ENCODE measurements at regions not wholly inside any gene's neighbourhood (a gene's known extent, or its start where the extent isn't known, plus 50 kb on each side); places are given as distances from the start of the nearest gene placed in this dataset.

- TF ChIP-seq, protein P1, sequence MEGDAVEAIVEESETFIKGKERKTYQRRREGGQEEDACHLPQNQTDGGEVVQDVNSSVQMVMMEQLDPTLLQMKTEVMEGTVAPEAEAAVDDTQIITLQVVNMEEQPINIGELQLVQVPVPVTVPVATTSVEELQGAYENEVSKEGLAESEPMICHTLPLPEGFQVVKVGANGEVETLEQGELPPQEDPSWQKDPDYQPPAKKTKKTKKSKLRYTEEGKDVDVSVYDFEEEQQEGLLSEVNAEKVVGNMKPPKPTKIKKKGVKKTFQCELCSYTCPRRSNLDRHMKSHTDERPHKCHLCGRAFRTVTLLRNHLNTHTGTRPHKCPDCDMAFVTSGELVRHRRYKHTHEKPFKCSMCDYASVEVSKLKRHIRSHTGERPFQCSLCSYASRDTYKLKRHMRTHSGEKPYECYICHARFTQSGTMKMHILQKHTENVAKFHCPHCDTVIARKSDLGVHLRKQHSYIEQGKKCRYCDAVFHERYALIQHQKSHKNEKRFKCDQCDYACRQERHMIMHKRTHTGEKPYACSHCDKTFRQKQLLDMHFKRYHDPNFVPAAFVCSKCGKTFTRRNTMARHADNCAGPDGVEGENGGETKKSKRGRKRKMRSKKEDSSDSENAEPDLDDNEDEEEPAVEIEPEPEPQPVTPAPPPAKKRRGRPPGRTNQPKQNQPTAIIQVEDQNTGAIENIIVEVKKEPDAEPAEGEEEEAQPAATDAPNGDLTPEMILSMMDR (IDR thresholded peaks at IDR 0.05; ENCODE audit: low read depth, low read length): no peak
- peak in 1 of 2 donors; percentile 0 for DNase-seq (ENCODE audit: low read depth in 2 of 2)
- no peak overlapping the region for H3K4me3 ChIP-seq (replicated peaks in 1 of 2; ENCODE audit: low read depth in 2 of 2, low read length in 2 of 2)
These were observed 2012.5 kb upstream of the LRRTM1 start for GRCh38 chr2:82317012-82317411.

DNA sequence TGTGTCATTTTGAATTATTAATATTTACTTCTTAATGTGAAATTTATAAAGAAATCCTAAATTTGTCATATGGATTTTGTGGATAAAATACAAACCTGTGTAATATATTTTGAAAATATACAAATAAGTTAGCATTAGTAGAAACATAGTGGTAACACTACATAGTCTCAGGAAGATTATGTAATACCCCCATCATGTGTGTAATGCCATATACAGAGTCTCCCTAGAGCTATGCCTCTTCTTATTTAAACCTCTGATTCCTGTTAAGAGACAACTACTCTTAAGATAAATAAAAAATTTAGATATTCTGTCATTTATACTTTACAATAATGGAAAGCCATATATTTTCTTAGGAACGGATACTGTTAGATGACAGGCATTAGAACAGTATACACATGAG is 2012.0 kb upstream of the LRRTM1 start:
- TF ChIP-seq, protein P1 (IDR thresholded peaks at IDR 0.05; ENCODE audit: low read depth, low read length): no peak
- DNase-seq (ENCODE audit: low read depth in 2 of 2): no peak
- H3K4me3 ChIP-seq (replicated peaks in 1 of 2; ENCODE audit: low read depth in 2 of 2, low read length in 2 of 2): no peak overlapping the region

- TF ChIP-seq, protein P1 (IDR thresholded peaks at IDR 0.05; ENCODE audit: low read depth, low read length): no peak
- no peak overlapping the region for H3K4me3 ChIP-seq (replicated peaks in 1 of 2; ENCODE audit: low read depth in 2 of 2, low read length in 2 of 2)
These were observed 2010.4 kb upstream of the LRRTM1 start for GRCh38 chr2:82314836-82315472.

GRCh38 chr2:82307511-82307910 is 2003.0 kb upstream of the LRRTM1 start:
- TF ChIP-seq, protein P1 (IDR thresholded peaks at IDR 0.05; ENCODE audit: low read depth, low read length): no peak
- H3K4me3 ChIP-seq (replicated peaks in 1 of 2; ENCODE audit: low read depth in 2 of 2, low read length in 2 of 2): no peak overlapping the region
- no peak for DNase-seq (ENCODE audit: low read depth in 2 of 2)

More at GRCh38 chr2:82314836-82315472, 2010.4 kb upstream of the LRRTM1 start:
- no peak for DNase-seq (ENCODE audit: low read depth in 2 of 2)

DNA sequence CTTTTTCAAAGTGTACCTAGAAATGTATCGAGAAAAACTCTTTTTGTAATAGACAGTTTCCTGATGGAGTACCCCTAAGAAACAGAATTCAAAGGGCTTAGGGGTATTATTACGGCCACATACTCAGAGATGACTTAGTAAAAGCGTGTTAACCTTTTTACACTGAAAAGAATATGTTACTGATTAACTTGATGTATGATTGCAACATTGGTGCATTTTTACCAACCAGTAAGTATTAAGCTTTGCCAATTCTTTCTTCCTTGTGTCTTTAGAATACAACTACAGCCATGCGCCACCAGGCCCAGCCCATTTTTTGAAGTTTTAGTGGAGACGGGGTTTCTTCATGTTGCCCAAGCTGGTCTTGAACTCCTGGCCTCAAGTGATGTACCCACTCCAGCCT is 1997.0 kb upstream of the LRRTM1 start:
- no peak overlapping the region for H3K4me3 ChIP-seq (replicated peaks in 1 of 2; ENCODE audit: low read depth in 2 of 2, low read length in 2 of 2)
- TF ChIP-seq, protein P1 (IDR thresholded peaks at IDR 0.05; ENCODE audit: low read depth, low read length): no peak
- DNase-seq (ENCODE audit: low read depth in 2 of 2): no peak

GRCh38 chr2:82289446-82289845 is 1984.9 kb upstream of the LRRTM1 start:
- H3K4me3 ChIP-seq (replicated peaks in 1 of 2; ENCODE audit: low read depth in 2 of 2, low read length in 2 of 2): no peak overlapping the region
- TF ChIP-seq, protein P1 (IDR thresholded peaks at IDR 0.05; ENCODE audit: low read depth, low read length): no peak
- DNase-seq (ENCODE audit: low read depth in 2 of 2): no peak

DNA sequence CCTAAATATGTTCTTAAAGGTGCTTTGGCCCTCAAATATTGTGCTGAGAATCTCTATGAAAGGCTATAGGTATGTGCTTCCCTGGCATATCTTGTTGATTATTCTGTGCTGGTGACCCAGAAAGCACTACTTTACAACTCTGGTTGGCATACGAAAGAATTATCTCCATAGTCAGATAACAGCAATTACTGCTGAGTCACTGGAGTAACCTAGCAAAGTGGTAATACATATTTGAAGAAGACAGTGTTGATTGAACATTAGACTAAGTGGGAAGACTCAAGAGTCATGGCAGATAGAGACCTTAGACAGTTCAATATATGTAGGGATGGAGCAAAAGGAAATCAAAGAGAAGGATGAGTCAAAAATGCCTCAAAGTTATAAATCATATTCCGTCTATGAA is 1978.5 kb upstream of the LRRTM1 start:
- no peak overlapping the region for H3K4me3 ChIP-seq (replicated peaks in 1 of 2; ENCODE audit: low read depth in 2 of 2, low read length in 2 of 2)
- TF ChIP-seq, protein P1 (IDR thresholded peaks at IDR 0.05; ENCODE audit: low read depth, low read length): no peak
- no peak for DNase-seq (ENCODE audit: low read depth in 2 of 2)
